Lung (tissue), 11 donors: ENCODE measurements at regions not wholly inside any gene's neighbourhood (a gene's known extent, or its start where the extent isn't known, plus 50 kb on each side); places are given as distances from the start of the nearest gene placed in this dataset.

Experiments used
- ATAC-seq: fragments of 200-7000 bp; cut with Tn5 transposase; one replicate; pipeline ENCODE4 v1.9.1; 2020; ENCODE audit warnings: moderate number of reproducible peaks; ENCODE audit not compliant: insufficient read depth, low FRiP score
- DNase-seq, 3 donors: peaks; one replicate each; pipeline ENCODE4 v3.0.0-alpha.2; 2013 to 2017
- H3K27ac ChIP-seq, 2 donors: one replicate each; pipeline ENCODE4 v1.5.1; 2013; ENCODE audit warnings: mild to moderate bottlenecking in 2 of 2, moderate library complexity in 2 of 2, control low read depth in 1 of 2, inconsistent platforms in 1 of 2, low read depth in 1 of 2, low read length in 1 of 2
- H3K27me3 ChIP-seq, 3 donors: one replicate each; pipeline ENCODE4 v1.5.1; 2013; ENCODE audit warnings: low read length in 2 of 3; ENCODE audit not compliant: control insufficient read depth in 3 of 3, insufficient read depth in 3 of 3
- H3K36me3 ChIP-seq, 4 donors: one replicate each; pipeline ENCODE4 v1.5.1; 2013; ENCODE audit warnings: low read length in 4 of 4, mild to moderate bottlenecking in 1 of 4, moderate library complexity in 1 of 4; ENCODE audit not compliant: control insufficient read depth in 4 of 4, insufficient read depth in 4 of 4
- H3K4me1 ChIP-seq, 5 donors: one replicate each; pipeline ENCODE4 v1.5.1; 2013; ENCODE audit warnings: low read length in 5 of 5, mild to moderate bottlenecking in 2 of 5, moderate library complexity in 1 of 5; ENCODE audit not compliant: control insufficient read depth in 5 of 5, insufficient read depth in 5 of 5
- H3K4me3 ChIP-seq: one replicate; pipeline ENCODE4 v1.5.1; 2013; ENCODE audit warnings: mild to moderate bottlenecking, control low read depth, moderate library complexity
- H3K9ac ChIP-seq, 2 donors: one replicate each; pipeline ENCODE4 v1.5.1; 2013; ENCODE audit warnings: low read length in 2 of 2, control low read depth in 1 of 2; ENCODE audit not compliant: insufficient read depth in 1 of 2
- H3K9me3 ChIP-seq, 4 donors: one replicate each; pipeline ENCODE4 v1.5.1; 2013; ENCODE audit warnings: low read length in 3 of 4, mild to moderate bottlenecking in 1 of 4, moderate library complexity in 1 of 4; ENCODE audit not compliant: control insufficient read depth in 4 of 4, insufficient read depth in 3 of 4
- WGBS, 2 donors: extraction: QIAGEN DNeasy Blood & Tissue Kit; methylation state at CpG; one replicate each; pipeline ENCODE4 v1.1.7; 2013; 5-methylcytosine and 5-hydroxymethylcytosine counted together
- TF ChIP-seq, protein P1 (sequence below): IDR thresholded peaks from 2 replicates; pipeline ENCODE4 v1.5.1; 2012; ENCODE audit warnings: mild to moderate bottlenecking; ENCODE audit errors: control extremely low read depth, extremely low read depth
- donor health status: control.
- donor health status: control.
- donor health status: Bipolar disorder and iron deficiency.
- donor health status: healthy.
- donor health status: DM: yes; HTN: yes; CAD: no.

- Histone ChIP-seq H3K4me1 (no peaks in the 10 kb centered on the region), H3K9ac (no peak overlapping the region), H3K9me3 (peaks cover 0 to 2% (median 0%) of the 10 kb centered on the region in 4 donors), H3K4me3 (no peak overlapping the region), H3K27ac (no peak overlapping the region), H3K27me3 (peaks cover 0 to 4% (median 2%) of the 10 kb centered on the region in 3 donors), H3K36me3 (no peaks in the 10 kb centered on the region)
- WGBS, 2 donors: 90 to 94% methylated on average over 18 of the region's 18 CpGs
- TF ChIP-seq, protein P1, sequence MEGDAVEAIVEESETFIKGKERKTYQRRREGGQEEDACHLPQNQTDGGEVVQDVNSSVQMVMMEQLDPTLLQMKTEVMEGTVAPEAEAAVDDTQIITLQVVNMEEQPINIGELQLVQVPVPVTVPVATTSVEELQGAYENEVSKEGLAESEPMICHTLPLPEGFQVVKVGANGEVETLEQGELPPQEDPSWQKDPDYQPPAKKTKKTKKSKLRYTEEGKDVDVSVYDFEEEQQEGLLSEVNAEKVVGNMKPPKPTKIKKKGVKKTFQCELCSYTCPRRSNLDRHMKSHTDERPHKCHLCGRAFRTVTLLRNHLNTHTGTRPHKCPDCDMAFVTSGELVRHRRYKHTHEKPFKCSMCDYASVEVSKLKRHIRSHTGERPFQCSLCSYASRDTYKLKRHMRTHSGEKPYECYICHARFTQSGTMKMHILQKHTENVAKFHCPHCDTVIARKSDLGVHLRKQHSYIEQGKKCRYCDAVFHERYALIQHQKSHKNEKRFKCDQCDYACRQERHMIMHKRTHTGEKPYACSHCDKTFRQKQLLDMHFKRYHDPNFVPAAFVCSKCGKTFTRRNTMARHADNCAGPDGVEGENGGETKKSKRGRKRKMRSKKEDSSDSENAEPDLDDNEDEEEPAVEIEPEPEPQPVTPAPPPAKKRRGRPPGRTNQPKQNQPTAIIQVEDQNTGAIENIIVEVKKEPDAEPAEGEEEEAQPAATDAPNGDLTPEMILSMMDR: no peak
- ATAC-seq (no peak), DNase-seq (no peak)
Measured at GRCh38 chr22:49355211-49355920, 472.3 kb downstream of the BRD1 start.

GRCh38 chr22:49354516-49355210 lies 473.0 kb downstream of the BRD1 start:
- Histone ChIP-seq H3K4me3 (no peak overlapping the region), H3K27me3 (peaks cover 0 to 2% (median under 1%) of the 10 kb centered on the region in 3 donors), H3K27ac (no peak overlapping the region), H3K4me1 (no peaks in the 10 kb centered on the region), H3K9ac (no peak overlapping the region), H3K36me3 (no peaks in the 10 kb centered on the region), H3K9me3 (peaks cover 0 to 2% (median 0%) of the 10 kb centered on the region in 4 donors)
- TF ChIP-seq, protein P1: no peak
- ATAC-seq (no peak), DNase-seq (no peak)
- WGBS, 2 donors: 59 to 60% methylated on average over 14 of the region's 14 CpGs

DNA sequence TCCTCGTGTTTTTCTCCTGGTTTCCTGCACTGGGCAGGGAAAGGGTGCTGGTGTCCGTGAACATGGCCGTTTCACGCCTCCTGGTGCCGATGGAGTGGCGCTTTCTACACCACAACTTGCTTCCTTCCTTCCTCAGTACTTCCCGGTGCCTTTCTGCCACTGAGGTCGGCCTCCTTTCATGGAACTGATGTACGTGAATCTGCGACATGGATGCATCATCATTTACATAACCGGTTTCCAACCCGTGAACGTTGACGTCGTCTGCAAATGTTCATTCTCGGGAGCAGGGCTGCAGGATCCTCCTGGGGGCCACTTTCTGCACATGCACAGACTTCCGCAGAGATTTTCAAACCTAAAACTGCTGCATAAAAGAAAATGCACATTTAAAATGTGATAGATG lies 474.4 kb downstream of the BRD1 start:
- TF ChIP-seq, protein P1: no peak
- no peak for DNase-seq
- Histone ChIP-seq H3K4me3 (no peak overlapping the region), H3K4me1 (no peaks in the 10 kb centered on the region), H3K27me3 (peaks cover 0 to 2% (median 0%) of the 10 kb centered on the region in 3 donors), H3K27ac (no peak overlapping the region), H3K36me3 (no peaks in the 10 kb centered on the region), H3K9ac (no peak overlapping the region), H3K9me3 (peaks cover 0 to 2% (median 0%) of the 10 kb centered on the region in 4 donors)
- WGBS, 2 donors: 75 to 79% methylated on average over 17 of the region's 17 CpGs
- no peak for ATAC-seq
